ENCODE measurements at regions not wholly inside any gene's neighbourhood (a gene's known extent, or its start where the extent isn't known, plus 50 kb on each side); places are given as distances from the start of the nearest gene placed in this dataset.

- H3K4me3 ChIP-seq (ENCODE audit: low read depth, low read length), result no peak overlapping the region
- DNase-seq (ENCODE audit: low read depth), result no peak
- no peak for TF ChIP-seq CTCF (IDR thresholded peaks at IDR 0.05; ENCODE audit: low read depth, low read length, missing control alignments)
These were observed 59.5 kb upstream of the ARHGAP5 start for GRCh38 chr14:32017587-32017986.

- no peak for TF ChIP-seq CTCF (IDR thresholded peaks at IDR 0.05; ENCODE audit: low read depth, low read length, missing control alignments)
- no peak for DNase-seq (ENCODE audit: low read depth)
- H3K4me3 ChIP-seq (ENCODE audit: low read depth, low read length), result no peak overlapping the region
These were observed 58.6 kb upstream of the ARHGAP5 start for GRCh38 chr14:32018391-32019092.

GRCh38 chr14:32019276-32019675 lies 57.8 kb upstream of the ARHGAP5 start:
- DNase-seq (ENCODE audit: low read depth), result no peak
- TF ChIP-seq CTCF (IDR thresholded peaks at IDR 0.05; ENCODE audit: low read depth, low read length, missing control alignments), result no peak
- no peak overlapping the region for H3K4me3 ChIP-seq (ENCODE audit: low read depth, low read length)

- TF ChIP-seq CTCF (IDR thresholded peaks at IDR 0.05; ENCODE audit: low read depth, low read length, missing control alignments), result no peak
- no peak for DNase-seq (ENCODE audit: low read depth)
- no peak overlapping the region for H3K4me3 ChIP-seq (ENCODE audit: low read depth, low read length)
These were observed 56.2 kb upstream of the ARHGAP5 start for GRCh38 chr14:32020882-32021281.

- no peak for DNase-seq (ENCODE audit: low read depth)
- no peak for TF ChIP-seq CTCF (IDR thresholded peaks at IDR 0.05; ENCODE audit: low read depth, low read length, missing control alignments)
- no peak overlapping the region for H3K4me3 ChIP-seq (ENCODE audit: low read depth, low read length)
These were observed 55.8 kb upstream of the ARHGAP5 start for GRCh38 chr14:32021341-32021740.

- H3K4me3 ChIP-seq (ENCODE audit: low read depth, low read length), result no peak overlapping the region
- DNase-seq (ENCODE audit: low read depth), result no peak
- TF ChIP-seq CTCF (IDR thresholded peaks at IDR 0.05; ENCODE audit: low read depth, low read length, missing control alignments), result no peak
These were observed 54.6 kb upstream of the ARHGAP5 start for GRCh38 chr14:32022525-32022924.

- DNase-seq (ENCODE audit: low read depth), result no peak
- no peak overlapping the region for H3K4me3 ChIP-seq (ENCODE audit: low read depth, low read length)
- no peak for TF ChIP-seq CTCF (IDR thresholded peaks at IDR 0.05; ENCODE audit: low read depth, low read length, missing control alignments)
These were observed 54.1 kb upstream of the ARHGAP5 start for GRCh38 chr14:32022938-32023466.
